ENCODE measurements at regions not wholly inside any gene's neighbourhood (a gene's known extent, or its start where the extent isn't known, plus 50 kb on each side); places are given as distances from the start of the nearest gene placed in this dataset.
"Not testable (repeated sequence)": the region's sequence is repeated elsewhere in the genome, so short reads cannot be mapped to it uniquely, and the experiment has no call there.

DNA sequence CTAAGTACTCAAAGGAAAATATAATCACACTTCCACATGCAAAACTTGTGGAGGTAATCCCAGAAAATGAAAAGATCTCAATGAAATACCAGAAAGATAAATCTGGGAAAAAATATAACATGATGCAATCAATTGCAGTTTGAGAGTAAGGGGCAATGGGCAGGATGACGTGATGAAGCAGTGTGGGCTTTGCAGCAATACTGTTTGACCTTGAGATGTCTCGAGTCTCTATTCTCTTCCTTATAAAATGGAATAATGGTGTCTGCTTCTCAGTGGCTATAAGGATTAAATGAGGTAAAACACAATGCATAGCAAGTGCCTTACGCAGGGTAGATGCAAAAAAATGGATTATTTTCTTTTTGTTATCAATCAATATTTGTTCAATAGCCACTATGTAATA is 447.5 kb downstream of the BUD13 start:
- H3K27ac Mint-ChIP-seq = no peak overlapping the region
- peaks cover 4% of the 10 kb centered on the region for H3K4me1 Mint-ChIP-seq
- H3K36me3 Mint-ChIP-seq (ENCODE audit: low read depth) = peaks cover 4% of the 10 kb centered on the region
- peaks cover 7% of the 10 kb centered on the region for H3K27me3 Mint-ChIP-seq (ENCODE audit: low read depth, poor library complexity)
- H3K4me3 Mint-ChIP-seq = no peak overlapping the region
- TF ChIP-seq, protein P1, sequence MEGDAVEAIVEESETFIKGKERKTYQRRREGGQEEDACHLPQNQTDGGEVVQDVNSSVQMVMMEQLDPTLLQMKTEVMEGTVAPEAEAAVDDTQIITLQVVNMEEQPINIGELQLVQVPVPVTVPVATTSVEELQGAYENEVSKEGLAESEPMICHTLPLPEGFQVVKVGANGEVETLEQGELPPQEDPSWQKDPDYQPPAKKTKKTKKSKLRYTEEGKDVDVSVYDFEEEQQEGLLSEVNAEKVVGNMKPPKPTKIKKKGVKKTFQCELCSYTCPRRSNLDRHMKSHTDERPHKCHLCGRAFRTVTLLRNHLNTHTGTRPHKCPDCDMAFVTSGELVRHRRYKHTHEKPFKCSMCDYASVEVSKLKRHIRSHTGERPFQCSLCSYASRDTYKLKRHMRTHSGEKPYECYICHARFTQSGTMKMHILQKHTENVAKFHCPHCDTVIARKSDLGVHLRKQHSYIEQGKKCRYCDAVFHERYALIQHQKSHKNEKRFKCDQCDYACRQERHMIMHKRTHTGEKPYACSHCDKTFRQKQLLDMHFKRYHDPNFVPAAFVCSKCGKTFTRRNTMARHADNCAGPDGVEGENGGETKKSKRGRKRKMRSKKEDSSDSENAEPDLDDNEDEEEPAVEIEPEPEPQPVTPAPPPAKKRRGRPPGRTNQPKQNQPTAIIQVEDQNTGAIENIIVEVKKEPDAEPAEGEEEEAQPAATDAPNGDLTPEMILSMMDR (IDR thresholded peaks at IDR 0.05) = no peak
- peaks cover 15% of the 10 kb centered on the region for H3K9me3 Mint-ChIP-seq
- no peak for DNase-seq

GRCh38 chr11:116324077-116324476 is 448.7 kb downstream of the BUD13 start:
- H3K27ac Mint-ChIP-seq; H3K36me3 Mint-ChIP-seq (ENCODE audit: low read depth); H3K4me3 Mint-ChIP-seq; DNase-seq; H3K4me1 Mint-ChIP-seq; H3K27me3 Mint-ChIP-seq (ENCODE audit: low read depth, poor library complexity): not testable (repeated sequence)
- H3K9me3 Mint-ChIP-seq = peaks cover 22% of the 10 kb centered on the region

DNA sequence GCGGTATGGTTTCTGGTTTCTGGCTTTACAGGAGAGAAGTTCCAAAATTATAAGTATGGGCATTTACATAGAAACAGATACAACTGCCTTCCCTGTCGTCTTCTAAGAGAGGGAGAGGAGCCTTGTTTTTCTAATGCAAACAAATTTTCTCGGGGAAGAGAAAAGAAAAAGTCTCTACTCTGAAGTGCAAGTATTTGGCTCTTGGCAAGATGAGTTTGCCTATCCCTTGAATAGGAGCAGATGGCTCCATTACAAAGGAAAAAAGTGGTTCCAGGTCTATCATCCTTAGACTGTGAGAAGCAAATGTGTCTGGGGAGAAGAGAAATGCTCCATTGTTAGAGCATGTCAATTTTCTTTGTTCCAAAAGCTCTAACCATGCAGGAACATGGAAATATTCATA is 455.6 kb downstream of the BUD13 start:
- peaks cover 14% of the 10 kb centered on the region for H3K27me3 Mint-ChIP-seq (ENCODE audit: low read depth, poor library complexity)
- peaks cover 22% of the 10 kb centered on the region for H3K9me3 Mint-ChIP-seq
- peaks cover 4% of the 10 kb centered on the region for H3K36me3 Mint-ChIP-seq (ENCODE audit: low read depth)
- H3K4me1 Mint-ChIP-seq = peaks cover 6% of the 10 kb centered on the region
- H3K4me3 Mint-ChIP-seq = no peak overlapping the region
- H3K27ac Mint-ChIP-seq = no peak overlapping the region
- no peak for DNase-seq
- TF ChIP-seq, protein P1 (IDR thresholded peaks at IDR 0.05) = no peak

GRCh38 chr11:116314006-116314405 is 458.8 kb downstream of the BUD13 start:
- peaks cover 14% of the 10 kb centered on the region for H3K27me3 Mint-ChIP-seq (ENCODE audit: low read depth, poor library complexity)
- H3K27ac Mint-ChIP-seq = no peak overlapping the region
- H3K4me3 Mint-ChIP-seq = no peak overlapping the region
- TF ChIP-seq, protein P1 (IDR thresholded peaks at IDR 0.05) = no peak
- H3K36me3 Mint-ChIP-seq (ENCODE audit: low read depth) = no peaks in the 10 kb centered on the region
- H3K4me1 Mint-ChIP-seq = peaks cover 12% of the 10 kb centered on the region
- H3K9me3 Mint-ChIP-seq = no peaks in the 10 kb centered on the region
- DNase-seq = no peak

- H3K9me3 Mint-ChIP-seq = no peaks in the 10 kb centered on the region
- no peak for DNase-seq
- no peak overlapping the region for H3K27ac Mint-ChIP-seq
- TF ChIP-seq, protein P1 (IDR thresholded peaks at IDR 0.05) = no peak
- peaks cover 15% of the 10 kb centered on the region for H3K27me3 Mint-ChIP-seq (ENCODE audit: low read depth, poor library complexity)
- peaks cover 12% of the 10 kb centered on the region for H3K4me1 Mint-ChIP-seq
- no peak overlapping the region for H3K4me3 Mint-ChIP-seq
- H3K36me3 Mint-ChIP-seq (ENCODE audit: low read depth) = no peaks in the 10 kb centered on the region
Observed at GRCh38 chr11:116312570-116313391, 460.0 kb downstream of the BUD13 start.

DNA sequence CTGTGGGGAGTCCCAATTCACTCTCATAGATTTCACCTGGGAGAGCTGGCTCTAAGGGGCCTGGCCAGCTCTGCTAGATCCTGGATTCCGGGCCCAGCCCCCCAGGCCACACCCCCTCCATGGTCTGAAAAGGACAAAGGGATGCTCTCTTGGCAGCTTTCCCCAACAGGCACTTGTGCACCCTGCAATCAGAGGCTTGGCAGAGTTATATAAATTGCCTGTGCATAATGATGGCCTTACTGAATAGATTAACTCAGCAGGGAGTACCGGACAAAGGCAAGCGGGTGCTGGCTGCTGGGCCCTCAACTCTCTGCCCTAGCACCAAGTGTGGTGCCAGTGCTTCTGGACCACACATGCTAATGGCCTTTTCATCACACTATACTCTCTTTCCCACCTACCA is 461.6 kb downstream of the BUD13 start:
- peaks cover 12% of the 10 kb centered on the region for H3K4me1 Mint-ChIP-seq
- H3K4me3 Mint-ChIP-seq = no peak overlapping the region
- H3K27me3 Mint-ChIP-seq (ENCODE audit: low read depth, poor library complexity) = peaks cover 12% of the 10 kb centered on the region
- DNase-seq = no peak
- H3K36me3 Mint-ChIP-seq (ENCODE audit: low read depth) = no peaks in the 10 kb centered on the region
- TF ChIP-seq, protein P1 (IDR thresholded peaks at IDR 0.05) = no peak
- no peak overlapping the region for H3K27ac Mint-ChIP-seq
- no peaks in the 10 kb centered on the region for H3K9me3 Mint-ChIP-seq

Measured in nephron progenitor cell (in vitro differentiated cells).